SK-N-SH (cell line): ENCODE measurements at regions not wholly inside any gene's neighbourhood (a gene's known extent, or its start where the extent isn't known, plus 50 kb on each side); places are given as distances from the start of the nearest gene placed in this dataset.

ENCODE experiments used
- CTCF ChIA-PET: fragments of 300-600, 350-600 bp; formaldehyde crosslinking; extraction: SDS; loops from one replicate; lab custom pipeline; 2021; lab: Yijun Ruan, JAX
- POLR2A ChIA-PET: fragments of 350-600 bp; sonication (Branson Sonifier 250); formaldehyde crosslinking; extraction: SDS; loops from one replicate; lab custom pipeline; 2020; ENCODE audit warnings: antibody characterized with exemption, inconsistent platforms; lab: Yijun Ruan, JAX
- DNase-seq: peaks from one replicate; pipeline ENCODE4 v3.0.0; 2012
- H2AFZ ChIP-seq: fragments of 200-600 bp; sonication (generic); 2 replicates; pipeline ENCODE4 v1.8.1; 2016; ENCODE audit warnings: antibody characterized with exemption, mild to moderate bottlenecking, low read depth
- H3F3A ChIP-seq: fragments of 200-600 bp; sonication (generic); replicated peaks from 2 replicates; pipeline ENCODE3; 2016; ENCODE audit warnings: antibody characterized with exemption, mild to moderate bottlenecking; ENCODE audit not compliant: insufficient read depth
- H3K27ac ChIP-seq, 2 experiments: fragments of 200-500 bp in 1 of 2; fragments of 200-600 bp in 1 of 2; sonication (Bioruptor generic) in 1 of 2; sonication (generic), shearing (Covaris generic) in 1 of 2; 2 replicates each; pipeline versions ENCODE4 v1.5.1 to v1.6.1; 2014 to 2016; ENCODE audit warnings: low read depth in 2 of 2, inconsistent platforms in 1 of 2, low read length in 1 of 2, mild to moderate bottlenecking in 1 of 2, mixed read lengths in 1 of 2
- H3K27me3 ChIP-seq: fragments of 200-600 bp; sonication (generic), shearing (Covaris generic); 2 replicates; pipeline ENCODE4 v1.6.1; 2016; ENCODE audit warnings: mixed run types; ENCODE audit not compliant: insufficient read depth
- H3K36me3 ChIP-seq, 2 experiments: fragments of 200-500 bp in 1 of 2; fragments of 200-600 bp in 1 of 2; sonication (Bioruptor generic) in 1 of 2; sonication (generic) in 1 of 2; replicated peaks in 1 of 2; 2 replicates each; pipeline versions ENCODE3 to v1.5.1; 2014 to 2016; ENCODE audit warnings: low read length in 1 of 2, mild to moderate bottlenecking in 1 of 2; ENCODE audit not compliant: insufficient read depth in 2 of 2, control insufficient read depth in 1 of 2
- H3K4me1 ChIP-seq, 2 experiments: fragments of 200-500 bp in 1 of 2; fragments of 200-600 bp in 1 of 2; sonication (Bioruptor generic) in 1 of 2; sonication (generic), shearing (Covaris generic) in 1 of 2; 2 replicates each; pipeline versions ENCODE4 v1.5.1 to v1.6.1; 2014 to 2016; ENCODE audit warnings: low read depth in 1 of 2, low read length in 1 of 2, mixed run types in 1 of 2; ENCODE audit not compliant: insufficient read depth in 2 of 2, control insufficient read depth in 1 of 2
- H3K4me2 ChIP-seq: fragments of 200-600 bp; sonication (generic), shearing (Covaris generic); 2 replicates; pipeline ENCODE4 v1.6.1; 2017; ENCODE audit warnings: mixed run types
- H3K4me3 ChIP-seq, 2 experiments: fragments of 200-500 bp in 1 of 2; fragments of 200-600 bp in 1 of 2; sonication (Bioruptor generic) in 1 of 2; sonication (generic), shearing (Covaris generic) in 1 of 2; 2 replicates each; pipeline versions ENCODE4 v1.5.1 to v1.8.1; 2014 to 2016; ENCODE audit warnings: low read depth in 2 of 2, inconsistent platforms in 1 of 2, low read length in 1 of 2, mild to moderate bottlenecking in 1 of 2, mixed read lengths in 1 of 2, moderate library complexity in 1 of 2
- H3K79me2 ChIP-seq: fragments of 200-600 bp; sonication (generic); 2 replicates; pipeline ENCODE4 v1.8.1; 2017; ENCODE audit warnings: mild to moderate bottlenecking; ENCODE audit not compliant: insufficient read depth
- H3K9ac ChIP-seq: fragments of 200-600 bp; sonication (generic); 2 replicates; pipeline ENCODE4 v1.6.1; 2017; ENCODE audit warnings: mixed run types
- H3K9me2 ChIP-seq: fragments of 200-600 bp; sonication (generic); 2 replicates; pipeline ENCODE4 v1.6.1; 2017; ENCODE audit warnings: mixed run types
- H3K9me3 ChIP-seq: fragments of 200-600 bp; sonication (generic); 2 replicates; pipeline ENCODE4 v1.6.1; 2017; ENCODE audit warnings: mixed run types, mild to moderate bottlenecking, moderate library complexity
- H4K20me1 ChIP-seq: fragments of 200-600 bp; sonication (generic); 2 replicates; pipeline ENCODE4 v1.6.1; 2017; ENCODE audit warnings: mild to moderate bottlenecking, mixed run types; ENCODE audit not compliant: insufficient read depth
- ELF1 ChIP-seq: IDR thresholded peaks from 2 replicates; pipeline ENCODE4 v1.4.0; 2012
- EZH2phosphoT487 ChIP-seq: fragments of 200-600 bp; sonication (generic); IDR thresholded peaks from 2 replicates; pipeline ENCODE4 v1.6.1; 2017; ENCODE audit warnings: low read depth, mixed run types, mild to moderate bottlenecking, antibody characterized with exemption, moderate library complexity, borderline replicate concordance
- FOSL2 ChIP-seq: IDR thresholded peaks from 2 replicates; pipeline ENCODE4 v1.4.0; 2012; ENCODE audit warnings: low read depth, mild to moderate bottlenecking, moderate library complexity, borderline replicate concordance
- FOXM1 ChIP-seq: IDR thresholded peaks from 2 replicates; pipeline ENCODE4 v1.4.0; 2012; ENCODE audit warnings: low read depth, mild to moderate bottlenecking
- GATA2 ChIP-seq: sonication (generic); formaldehyde crosslinking; IDR thresholded peaks from 2 replicates; pipeline ENCODE4 v1.5.0; 2020; ENCODE audit warnings: mild to moderate bottlenecking, missing genetic modification reagents
- MEF2A ChIP-seq: IDR thresholded peaks from 2 replicates; pipeline ENCODE4 v1.4.0; 2012; ENCODE audit warnings: low read depth, borderline replicate concordance
- RAD21 ChIP-seq: IDR thresholded peaks from 2 replicates; pipeline ENCODE4 v1.6.1; 2012; ENCODE audit warnings: mild to moderate bottlenecking, low read length
- RCOR1 ChIP-seq: fragments of 150-350 bp; IDR thresholded peaks from 2 replicates; pipeline ENCODE4 v1.6.1; 2017; ENCODE audit warnings: antibody characterized with exemption, low read length
- RXRA ChIP-seq: IDR thresholded peaks from 2 replicates; pipeline ENCODE4 v1.4.0; 2012; ENCODE audit warnings: low read depth, mild to moderate bottlenecking, borderline replicate concordance
- SIN3A ChIP-seq: IDR thresholded peaks from 2 replicates; pipeline ENCODE4 v1.6.1; 2012; ENCODE audit warnings: low read depth, mild to moderate bottlenecking, low read length, moderate library complexity, borderline replicate concordance
- TCF12 ChIP-seq: IDR thresholded peaks from 2 replicates; pipeline ENCODE4 v1.4.0; 2012
- TEAD4 ChIP-seq: IDR thresholded peaks from 2 replicates; pipeline ENCODE4 v1.4.0; 2012; ENCODE audit warnings: mild to moderate bottlenecking, borderline replicate concordance; ENCODE audit not compliant: insufficient read depth
- YY1 ChIP-seq: IDR thresholded peaks from 2 replicates; pipeline ENCODE4 v1.4.0; 2012; ENCODE audit warnings: low read depth, mild to moderate bottlenecking
- WGBS: methylation state at CpG from one replicate; pipeline ENCODE4 v1.1.6; 2017; ENCODE audit warnings: low lambda C conversion rate; 5-methylcytosine and 5-hydroxymethylcytosine counted together
- TF ChIP-seq, protein P1 (sequence below): IDR thresholded peaks from 2 replicates; pipeline ENCODE4; 2012
- TF ChIP-seq, protein P2 (sequence below): fragments of 150-350 bp; IDR thresholded peaks from 2 replicates; pipeline ENCODE4 v1.6.1; 2016; ENCODE audit warnings: mild to moderate bottlenecking, low read depth, low read length
- TF ChIP-seq, protein P3 (sequence below): IDR thresholded peaks from 2 replicates; pipeline ENCODE4 v1.4.0; 2012; ENCODE audit warnings: low read depth
- TF ChIP-seq, protein P4 (sequence below): fragments of 200-600 bp; sonication (generic); IDR thresholded peaks from 2 replicates; pipeline ENCODE4 v1.6.1; 2017; ENCODE audit warnings: antibody characterized with exemption, mild to moderate bottlenecking, moderate library complexity

DNA sequence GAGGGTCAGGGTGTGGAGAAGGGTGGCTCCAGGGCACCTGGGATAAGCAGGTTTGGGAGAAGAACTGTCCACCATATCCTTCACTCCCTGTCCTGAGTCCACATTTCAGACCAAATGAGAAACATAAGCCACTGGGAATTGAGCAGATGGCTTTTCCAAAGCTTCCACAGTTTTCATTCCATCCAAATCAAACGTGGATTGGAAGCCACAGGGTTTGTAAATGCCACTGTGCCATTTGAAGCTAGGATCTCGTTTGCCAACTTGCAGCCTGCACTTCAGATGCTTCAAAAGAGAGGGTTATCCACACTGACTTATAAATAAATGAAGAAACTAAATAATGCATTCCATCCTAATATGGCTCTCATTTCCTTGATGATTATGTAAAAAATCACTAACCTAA is 81.5 kb downstream of the UQCRFS1 start (continued):
- TF ChIP-seq, protein P1, sequence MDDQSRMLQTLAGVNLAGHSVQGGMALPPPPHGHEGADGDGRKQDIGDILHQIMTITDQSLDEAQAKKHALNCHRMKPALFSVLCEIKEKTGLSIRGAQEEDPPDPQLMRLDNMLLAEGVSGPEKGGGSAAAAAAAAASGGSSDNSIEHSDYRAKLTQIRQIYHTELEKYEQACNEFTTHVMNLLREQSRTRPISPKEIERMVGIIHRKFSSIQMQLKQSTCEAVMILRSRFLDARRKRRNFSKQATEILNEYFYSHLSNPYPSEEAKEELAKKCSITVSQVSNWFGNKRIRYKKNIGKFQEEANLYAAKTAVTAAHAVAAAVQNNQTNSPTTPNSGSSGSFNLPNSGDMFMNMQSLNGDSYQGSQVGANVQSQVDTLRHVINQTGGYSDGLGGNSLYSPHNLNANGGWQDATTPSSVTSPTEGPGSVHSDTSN: no peak
- TF ChIP-seq TEAD4 (no peak), GATA2 (CRISPR knock-in tag) (no peak), RAD21 (no peak), ELF1 (no peak), SIN3A (no peak)
- TF ChIP-seq, protein P2, sequence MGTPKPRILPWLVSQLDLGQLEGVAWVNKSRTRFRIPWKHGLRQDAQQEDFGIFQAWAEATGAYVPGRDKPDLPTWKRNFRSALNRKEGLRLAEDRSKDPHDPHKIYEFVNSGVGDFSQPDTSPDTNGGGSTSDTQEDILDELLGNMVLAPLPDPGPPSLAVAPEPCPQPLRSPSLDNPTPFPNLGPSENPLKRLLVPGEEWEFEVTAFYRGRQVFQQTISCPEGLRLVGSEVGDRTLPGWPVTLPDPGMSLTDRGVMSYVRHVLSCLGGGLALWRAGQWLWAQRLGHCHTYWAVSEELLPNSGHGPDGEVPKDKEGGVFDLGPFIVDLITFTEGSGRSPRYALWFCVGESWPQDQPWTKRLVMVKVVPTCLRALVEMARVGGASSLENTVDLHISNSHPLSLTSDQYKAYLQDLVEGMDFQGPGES: no peak
- TF ChIP-seq, protein P3, sequence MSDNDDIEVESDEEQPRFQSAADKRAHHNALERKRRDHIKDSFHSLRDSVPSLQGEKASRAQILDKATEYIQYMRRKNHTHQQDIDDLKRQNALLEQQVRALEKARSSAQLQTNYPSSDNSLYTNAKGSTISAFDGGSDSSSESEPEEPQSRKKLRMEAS: no peak
- TF ChIP-seq, protein P4, sequence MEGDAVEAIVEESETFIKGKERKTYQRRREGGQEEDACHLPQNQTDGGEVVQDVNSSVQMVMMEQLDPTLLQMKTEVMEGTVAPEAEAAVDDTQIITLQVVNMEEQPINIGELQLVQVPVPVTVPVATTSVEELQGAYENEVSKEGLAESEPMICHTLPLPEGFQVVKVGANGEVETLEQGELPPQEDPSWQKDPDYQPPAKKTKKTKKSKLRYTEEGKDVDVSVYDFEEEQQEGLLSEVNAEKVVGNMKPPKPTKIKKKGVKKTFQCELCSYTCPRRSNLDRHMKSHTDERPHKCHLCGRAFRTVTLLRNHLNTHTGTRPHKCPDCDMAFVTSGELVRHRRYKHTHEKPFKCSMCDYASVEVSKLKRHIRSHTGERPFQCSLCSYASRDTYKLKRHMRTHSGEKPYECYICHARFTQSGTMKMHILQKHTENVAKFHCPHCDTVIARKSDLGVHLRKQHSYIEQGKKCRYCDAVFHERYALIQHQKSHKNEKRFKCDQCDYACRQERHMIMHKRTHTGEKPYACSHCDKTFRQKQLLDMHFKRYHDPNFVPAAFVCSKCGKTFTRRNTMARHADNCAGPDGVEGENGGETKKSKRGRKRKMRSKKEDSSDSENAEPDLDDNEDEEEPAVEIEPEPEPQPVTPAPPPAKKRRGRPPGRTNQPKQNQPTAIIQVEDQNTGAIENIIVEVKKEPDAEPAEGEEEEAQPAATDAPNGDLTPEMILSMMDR: no peak

DNA sequence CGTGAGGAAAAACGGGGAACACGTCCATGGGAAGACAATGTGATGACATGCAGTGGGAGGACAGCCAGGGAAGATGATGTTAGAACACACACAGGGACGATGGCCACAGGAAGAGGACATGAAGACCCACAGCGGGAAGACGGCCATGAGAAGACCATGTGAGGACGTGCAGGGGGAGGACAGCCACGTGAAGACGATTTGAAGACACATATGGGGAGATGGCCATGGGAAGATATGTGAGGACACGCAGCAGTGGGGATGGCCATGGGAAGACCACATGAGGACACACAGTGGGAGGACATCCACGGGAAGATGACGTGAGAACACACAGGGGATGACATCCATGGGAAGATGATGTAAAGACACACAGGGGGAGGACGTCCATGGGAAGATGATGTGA is 83.8 kb downstream of the UQCRFS1 start:
- Histone ChIP-seq H3K4me3 (no peak overlapping the region), H4K20me1 (no peaks in the 10 kb centered on the region), H3K4me1 (no peaks in the 10 kb centered on the region), H3K9ac (no peak overlapping the region), H3K9me3 (no peaks in the 10 kb centered on the region), H3K27ac (no peak overlapping the region), H3K9me2 (no peaks in the 10 kb centered on the region), H2AFZ (no peak overlapping the region), H3F3A (no peaks in the 10 kb centered on the region), H3K79me2 (no peaks in the 10 kb centered on the region), H3K27me3 (peaks cover 5% of the 10 kb centered on the region; the same call in 1 of the 2 replicates), H3K36me3 (no peaks in the 10 kb centered on the region), H3K4me2 (no peak overlapping the region)
- TF ChIP-seq YY1 (no peak), MEF2A (no peak), ELF1 (no peak), FOSL2 (no peak), RXRA (no peak), TCF12 (no peak), SIN3A (no peak), RCOR1 (no peak), FOXM1 (no peak), EZH2phosphoT487 (no peak)
- TF ChIP-seq, protein P1: no peak
- TF ChIP-seq, protein P4: no peak
- WGBS: 4% methylated on average over 13 of the region's 13 CpGs
- ChIA-PET CTCF (no interaction called here), POLR2A (no interaction called here)
- DNase-seq: no peak
